Trophoblast cell (in vitro differentiated cells and primary cell): ENCODE measurements at regions not wholly inside any gene's neighbourhood (a gene's known extent, or its start where the extent isn't known, plus 50 kb on each side); places are given as distances from the start of the nearest gene placed in this dataset.

ENCODE experiments used
- DNase-seq, 2 donors: peaks; one replicate each; pipeline ENCODE4 v3.0.0-alpha.2; 2016
- H2AFZ ChIP-seq: 2 replicates; pipeline ENCODE4 v1.6.1; 2013; ENCODE audit warnings: low read length, moderate library complexity, mild to moderate bottlenecking; ENCODE audit not compliant: insufficient read depth, poor library complexity
- H2AK5ac ChIP-seq: 2 replicates; pipeline ENCODE4 v1.6.1; 2013; ENCODE audit warnings: mild to moderate bottlenecking, low read length
- H2BK120ac ChIP-seq: 2 replicates; pipeline ENCODE4 v1.6.1; 2013; ENCODE audit warnings: low read length, mild to moderate bottlenecking, moderate library complexity; ENCODE audit not compliant: insufficient read depth, poor library complexity
- H2BK12ac ChIP-seq: 2 replicates; pipeline ENCODE4 v1.6.1; 2013; ENCODE audit warnings: mild to moderate bottlenecking, low read length, moderate library complexity
- H2BK5ac ChIP-seq: 2 replicates; pipeline ENCODE4 v1.6.1; 2013; ENCODE audit warnings: low read length, low read depth, moderate library complexity, mild to moderate bottlenecking; ENCODE audit not compliant: poor library complexity
- H3K14ac ChIP-seq: 2 replicates; pipeline ENCODE4 v1.6.1; 2013; ENCODE audit warnings: mild to moderate bottlenecking, low read length
- H3K18ac ChIP-seq: 2 replicates; pipeline ENCODE4 v1.6.1; 2013; ENCODE audit warnings: mild to moderate bottlenecking, low read length
- H3K23ac ChIP-seq: 2 replicates; pipeline ENCODE4 v1.6.1; 2013; ENCODE audit warnings: low read length
- H3K27ac ChIP-seq: 2 replicates; pipeline ENCODE4 v1.5.1; 2013; ENCODE audit warnings: low read depth, mild to moderate bottlenecking, inconsistent platforms, low read length, moderate library complexity
- H3K27me3 ChIP-seq: 2 replicates; pipeline ENCODE4 v1.6.1; 2013; ENCODE audit warnings: inconsistent platforms, mild to moderate bottlenecking, low read length, moderate library complexity; ENCODE audit not compliant: insufficient read depth
- H3K36me3 ChIP-seq, 2 experiments: 1 replicate in 1 of 2; 2 replicates in 1 of 2; pipeline ENCODE4 v1.6.1; 2013; ENCODE audit warnings: low read length in 2 of 2, mild to moderate bottlenecking in 2 of 2, moderate library complexity in 1 of 2; ENCODE audit not compliant: insufficient read depth in 2 of 2, control insufficient read depth in 1 of 2
- H3K4ac ChIP-seq: 2 replicates; pipeline ENCODE4 v1.6.1; 2013; ENCODE audit warnings: low read depth, mild to moderate bottlenecking, low read length, moderate library complexity
- H3K4me1 ChIP-seq, 2 experiments: 1 replicate in 1 of 2; 2 replicates in 1 of 2; pipeline ENCODE4 v1.6.1; 2013; ENCODE audit warnings: low read length in 2 of 2, mild to moderate bottlenecking in 2 of 2, moderate library complexity in 1 of 2; ENCODE audit not compliant: insufficient read depth in 2 of 2, control insufficient read depth in 1 of 2
- H3K4me2 ChIP-seq: 2 replicates; pipeline ENCODE4 v1.6.1; 2013; ENCODE audit warnings: inconsistent platforms, mild to moderate bottlenecking, low read length, moderate library complexity
- H3K4me3 ChIP-seq: 2 replicates; pipeline ENCODE4 v1.5.1; 2013; ENCODE audit warnings: mild to moderate bottlenecking, low read depth, low read length, inconsistent platforms
- H3K79me1 ChIP-seq: one replicate; pipeline ENCODE4 v1.6.1; 2013; ENCODE audit warnings: low read length
- H3K79me2 ChIP-seq: 2 replicates; pipeline ENCODE4 v1.6.1; 2013; ENCODE audit warnings: low read length, mild to moderate bottlenecking; ENCODE audit not compliant: control insufficient read depth, insufficient read depth, poor library complexity
- H3K9ac ChIP-seq: 2 replicates; pipeline ENCODE4 v1.6.1; 2013; ENCODE audit warnings: mild to moderate bottlenecking, low read length
- H3K9me3 ChIP-seq: 2 replicates; pipeline ENCODE4 v1.6.1; 2013; ENCODE audit warnings: low read depth, mild to moderate bottlenecking, control low read depth, inconsistent platforms, low read length; ENCODE audit not compliant: insufficient read depth
- H4K12ac ChIP-seq: 2 replicates; pipeline ENCODE4 v1.6.1; 2013; ENCODE audit warnings: low read depth, mild to moderate bottlenecking, low read length, moderate library complexity
- H4K8ac ChIP-seq: 2 replicates; pipeline ENCODE4 v1.6.1; 2013; ENCODE audit warnings: low read depth, mild to moderate bottlenecking, low read length, moderate library complexity
- H4K91ac ChIP-seq: one replicate; pipeline ENCODE4 v1.6.1; 2013; ENCODE audit warnings: low read depth, mild to moderate bottlenecking, low read length, moderate library complexity
- WGBS: extraction: QIAGEN DNeasy Blood & Tissue Kit; methylation state at CpG from one replicate; pipeline ENCODE4 v1.1.7; 2013; ENCODE audit warnings: missing lambda C conversion rate; ENCODE audit not compliant: insufficient read length, insufficient coverage; ENCODE audit errors: extremely low coverage; 5-methylcytosine and 5-hydroxymethylcytosine counted together

DNA sequence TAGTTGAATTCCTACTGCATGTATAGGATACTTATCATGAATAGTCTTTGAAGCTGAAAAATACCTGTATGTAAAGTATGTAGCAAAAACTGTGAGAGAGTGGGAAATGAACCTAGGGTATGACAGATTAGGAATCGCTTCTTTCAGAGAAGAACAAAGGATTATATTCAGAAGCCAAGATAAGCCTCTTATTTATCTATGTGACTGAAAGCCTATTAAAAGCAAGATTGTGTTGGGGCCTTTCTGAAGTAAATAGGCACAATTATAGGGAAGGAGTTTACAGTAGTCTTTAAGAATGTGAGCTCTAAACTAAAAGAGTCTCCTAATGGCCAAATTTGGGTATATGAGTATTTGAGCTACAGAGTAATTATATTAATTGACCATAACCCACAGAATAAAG lies 102.1 kb downstream of the MTERF1 start:
- Histone ChIP-seq H2AK5ac (no peak overlapping the region), H4K91ac (no peak overlapping the region), H4K8ac (no peak overlapping the region), H3K36me3 (no peaks in the 10 kb centered on the region), H3K79me1 (no peaks in the 10 kb centered on the region), H3K27ac (no peak overlapping the region), H3K14ac (no peak overlapping the region), H3K4me2 (no peak overlapping the region), H2BK120ac (no peak overlapping the region), H2AFZ (no peak overlapping the region), H3K9me3 (no peaks in the 10 kb centered on the region), H4K12ac (no peak overlapping the region), H3K18ac (no peak overlapping the region), H3K27me3 (no peaks in the 10 kb centered on the region), H2BK12ac (no peak overlapping the region), H3K79me2 (no peaks in the 10 kb centered on the region), H2BK5ac (no peak overlapping the region), H3K4me1 (no peaks in the 10 kb centered on the region), H3K23ac (no peak overlapping the region), H3K4me3 (no peak overlapping the region), H3K9ac (no peak overlapping the region), H3K4ac (no peak overlapping the region)
- WGBS = no CpG with 5 or more reads among the region's 1 CpG
- DNase-seq = peak in 1 of 2 donors; percentile 38

DNA sequence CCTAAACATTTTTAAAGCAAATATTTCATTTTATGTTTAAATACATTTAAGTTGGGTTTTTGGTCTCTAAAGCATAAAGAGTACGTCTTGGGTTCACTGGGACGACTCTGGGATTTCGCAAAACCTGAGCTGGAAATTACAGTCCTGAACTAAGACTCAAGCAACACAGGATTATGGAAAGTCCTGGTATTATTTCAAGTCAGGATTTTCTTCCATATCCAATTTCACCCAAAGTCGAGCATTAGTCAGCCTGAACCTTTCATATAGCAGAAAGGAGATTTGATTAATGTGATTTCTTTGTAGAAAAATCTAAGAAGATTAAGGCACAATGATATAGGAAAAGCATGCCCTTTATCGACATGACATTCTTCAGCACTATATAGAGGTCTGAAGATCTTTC lies 100.0 kb downstream of the MTERF1 start:
- no CpG with 5 or more reads among the region's 5 CpGs for WGBS
- Histone ChIP-seq H4K91ac (no peak overlapping the region), H2AFZ (no peak overlapping the region), H3K9ac (no peak overlapping the region), H3K4me1 (no peaks in the 10 kb centered on the region), H3K4me2 (no peak overlapping the region), H3K18ac (no peak overlapping the region), H3K14ac (no peak overlapping the region), H3K27ac (no peak overlapping the region), H4K12ac (no peak overlapping the region), H3K23ac (no peak overlapping the region), H3K79me1 (no peaks in the 10 kb centered on the region), H3K4me3 (no peak overlapping the region), H4K8ac (no peak overlapping the region), H3K36me3 (no peaks in the 10 kb centered on the region), H3K4ac (no peak overlapping the region), H3K27me3 (no peaks in the 10 kb centered on the region), H2AK5ac (no peak overlapping the region), H2BK120ac (no peak overlapping the region), H3K79me2 (no peaks in the 10 kb centered on the region), H3K9me3 (no peaks in the 10 kb centered on the region), H2BK5ac (no peak overlapping the region), H2BK12ac (no peak overlapping the region)
- DNase-seq = no peak

DNA sequence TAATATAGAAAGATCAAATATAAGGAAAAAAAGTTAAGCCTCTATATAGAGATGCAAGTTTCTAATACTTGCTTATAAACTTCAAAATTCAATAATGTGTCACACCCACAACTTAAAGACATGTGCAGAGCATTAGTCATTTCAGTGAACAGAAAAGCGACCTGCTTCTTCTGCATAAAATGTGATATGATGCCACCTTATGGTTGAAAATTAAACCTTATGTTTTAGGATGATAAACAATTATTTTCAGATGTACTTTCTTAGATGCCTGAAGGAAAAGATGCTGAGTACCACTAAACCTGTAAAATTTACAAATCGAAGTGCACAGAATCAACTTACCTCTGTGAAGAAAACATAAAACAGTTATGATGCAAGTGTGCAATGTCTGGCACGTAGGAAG lies 96.0 kb downstream of the MTERF1 start:
- H3K4me3 ChIP-seq = no peak overlapping the region
- WGBS = no CpG with 5 or more reads among the region's 3 CpGs
- no peak overlapping the region for H3K23ac ChIP-seq
- H3K9ac ChIP-seq = no peak overlapping the region
- H3K79me1 ChIP-seq = no peaks in the 10 kb centered on the region
- H3K4me2 ChIP-seq = no peak overlapping the region
- H2BK12ac ChIP-seq = no peak overlapping the region
- H2BK5ac ChIP-seq = no peak overlapping the region
- H3K27ac ChIP-seq = no peak overlapping the region
- H2AFZ ChIP-seq = no peak overlapping the region
- no peak overlapping the region for H3K4ac ChIP-seq
- no peak overlapping the region for H4K8ac ChIP-seq
- H3K4me1 ChIP-seq = no peaks in the 10 kb centered on the region
- no peaks in the 10 kb centered on the region for H3K27me3 ChIP-seq
- H3K14ac ChIP-seq = no peak overlapping the region
- H3K79me2 ChIP-seq = no peaks in the 10 kb centered on the region
- peak; percentile 2 to 39 for DNase-seq
- no peak overlapping the region for H2BK120ac ChIP-seq
- no peak overlapping the region for H4K12ac ChIP-seq
- H4K91ac ChIP-seq = no peak overlapping the region
- no peaks in the 10 kb centered on the region for H3K9me3 ChIP-seq
- no peak overlapping the region for H3K18ac ChIP-seq
- no peak overlapping the region for H2AK5ac ChIP-seq
- no peaks in the 10 kb centered on the region for H3K36me3 ChIP-seq

DNA sequence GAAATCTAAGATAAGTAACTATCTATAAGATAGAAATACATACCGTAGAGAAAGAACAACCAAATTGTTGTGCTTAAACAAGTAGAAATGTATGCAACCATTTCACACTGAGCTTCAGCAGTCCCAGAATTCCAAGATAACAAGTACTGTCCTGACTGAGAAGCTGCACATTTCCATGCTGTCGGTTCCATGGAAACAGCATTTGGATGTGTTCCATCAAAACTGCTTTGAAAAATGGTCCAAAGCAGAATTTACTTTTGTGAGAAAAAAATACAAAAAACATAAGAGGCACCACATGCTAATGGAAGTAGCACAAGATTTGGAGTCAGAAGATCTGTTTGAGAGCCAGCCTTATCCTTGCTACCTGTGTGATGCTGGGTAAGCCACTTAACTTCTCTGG lies 92.6 kb downstream of the MTERF1 start:
- Histone ChIP-seq H2BK120ac (no peak overlapping the region), H3K23ac (no peak overlapping the region), H2BK12ac (no peak overlapping the region), H3K79me1 (no peaks in the 10 kb centered on the region), H3K27me3 (no peaks in the 10 kb centered on the region), H3K18ac (no peak overlapping the region), H2BK5ac (no peak overlapping the region), H3K27ac (no peak overlapping the region), H3K36me3 (no peaks in the 10 kb centered on the region), H3K9me3 (peaks cover 4% of the 10 kb centered on the region), H4K8ac (no peak overlapping the region), H3K9ac (no peak overlapping the region), H3K79me2 (no peaks in the 10 kb centered on the region), H2AFZ (no peak overlapping the region), H3K4me3 (no peak overlapping the region), H3K4ac (no peak overlapping the region), H3K4me1 (no peaks in the 10 kb centered on the region), H3K14ac (no peak overlapping the region), H4K12ac (no peak overlapping the region), H2AK5ac (no peak overlapping the region), H4K91ac (no peak overlapping the region), H3K4me2 (no peak overlapping the region)
- no CpG with 5 or more reads among the region's 2 CpGs for WGBS
- no peak for DNase-seq
